ENCODE measurements at regions not wholly inside any gene's neighbourhood (a gene's known extent, or its start where the extent isn't known, plus 50 kb on each side); places are given as distances from the start of the nearest gene placed in this dataset.

DNA sequence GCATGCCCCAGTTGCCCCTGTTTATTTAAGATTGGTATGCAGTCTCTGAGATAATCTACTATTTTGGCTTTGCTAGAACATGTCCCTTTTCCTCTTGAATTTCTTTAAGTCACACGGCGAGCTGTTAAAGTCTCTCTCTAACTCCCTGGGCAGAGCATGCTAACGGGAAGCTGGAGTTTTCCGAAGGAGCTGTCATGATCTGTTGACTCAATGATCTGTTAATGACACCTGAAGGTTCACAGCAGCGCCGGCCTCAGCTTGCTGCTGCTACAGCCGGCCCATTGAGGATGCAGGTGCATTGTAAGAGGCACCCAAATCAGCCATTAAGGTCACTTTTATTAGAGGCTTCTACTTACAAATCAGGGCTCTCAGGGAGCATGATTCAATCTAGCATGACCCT lies 1203.4 kb downstream of the MAT2B start:
- Histone ChIP-seq H3K9me3 (ENCODE audit: control extremely low read depth in 1 of 3, control insufficient read depth in 2 of 3, insufficient read depth in 1 of 3, low read length in 2 of 3) (no peaks in the 10 kb centered on the region), H3K27me3 (replicated peaks in 1 of 4; ENCODE audit: control extremely low read depth in 1 of 4, control insufficient read depth in 3 of 4, insufficient read depth in 4 of 4, low read length in 3 of 4) (no peaks in the 10 kb centered on the region), H3K4me3 (ENCODE audit: control extremely low read depth in 1 of 5, extremely low read depth in 1 of 5, insufficient read depth in 1 of 5, low read depth in 2 of 5, low read length in 4 of 5) (no peak overlapping the region), H3K36me3 (replicated peaks in 1 of 2; ENCODE audit: control extremely low read depth in 1 of 2, control insufficient read depth in 1 of 2, extremely low read depth in 1 of 2, insufficient read depth in 2 of 2, low read length in 1 of 2) (no peaks in the 10 kb centered on the region), H3K79me2 (ENCODE audit: control insufficient read depth, insufficient read depth, low read length) (no peaks in the 10 kb centered on the region), H3K27ac (ENCODE audit: low read length in 2 of 2) (no peak overlapping the region), H4K20me1 (ENCODE audit: control insufficient read depth, insufficient read depth, low read length, poor library complexity, severe bottlenecking) (no peaks in the 10 kb centered on the region), H2AFZ (ENCODE audit: insufficient read depth, low read depth, low read length, poor library complexity, severe bottlenecking) (no peak overlapping the region), H3K9ac (ENCODE audit: low read length) (no peak overlapping the region), H3K4me2 (replicated peaks; ENCODE audit: low read depth, low read length, poor library complexity, severe bottlenecking) (no peak overlapping the region), H3K4me1 (ENCODE audit: control insufficient read depth in 2 of 2, insufficient read depth in 2 of 2, low read length in 2 of 2) (no peaks in the 10 kb centered on the region)
- ChIA-PET POLR2A (no interaction called here), CTCF (no interaction called here)
- Mint-ChIP-seq H3K4me3 (no peak overlapping the region), H3K27me3 (no peaks in the 10 kb centered on the region), H3K4me1 (no peaks in the 10 kb centered on the region), H3K27ac (no peak overlapping the region), H3K9me3 (ENCODE audit: insufficient read depth) (no peaks in the 10 kb centered on the region)
- ATAC-seq (ENCODE audit: low read depth): no peak
- TF ChIP-seq CTCF (IDR thresholded peaks at IDR 0.05) (no peak), EZH2 (IDR thresholded peaks at IDR 0.05; ENCODE audit: borderline replicate concordance, insufficient read depth, low read depth, low read length, poor library complexity, severe bottlenecking) (no peak)
- 80% methylated on average over 7 of the region's 7 CpGs for WGBS (ENCODE audit: insufficient coverage)
- no peak for DNase-seq
- intact Hi-C loops (cut with micrococcal nuclease): no loop called here

GRCh38 chr5:164713682-164714081 lies 1208.3 kb downstream of the MAT2B start:
- H2AFZ ChIP-seq (ENCODE audit: insufficient read depth, low read depth, low read length, poor library complexity, severe bottlenecking): no peak overlapping the region
- H3K4me3 Mint-ChIP-seq: no peak overlapping the region

More at GRCh38 chr5:164713682-164714081, 1208.3 kb downstream of the MAT2B start:
- Histone ChIP-seq H3K4me1 (ENCODE audit: control insufficient read depth in 2 of 2, insufficient read depth in 2 of 2, low read length in 2 of 2) (no peaks in the 10 kb centered on the region), H3K27ac (ENCODE audit: low read length in 2 of 2) (no peak overlapping the region), H4K20me1 (ENCODE audit: control insufficient read depth, insufficient read depth, low read length, poor library complexity, severe bottlenecking) (no peaks in the 10 kb centered on the region), H3K4me2 (replicated peaks; ENCODE audit: low read depth, low read length, poor library complexity, severe bottlenecking) (no peak overlapping the region), H3K9me3 (ENCODE audit: control extremely low read depth in 1 of 3, control insufficient read depth in 2 of 3, insufficient read depth in 1 of 3, low read length in 2 of 3) (no peaks in the 10 kb centered on the region), H3K4me3 (ENCODE audit: control extremely low read depth in 1 of 5, extremely low read depth in 1 of 5, insufficient read depth in 1 of 5, low read depth in 2 of 5, low read length in 4 of 5) (no peak overlapping the region), H3K36me3 (replicated peaks in 1 of 2; ENCODE audit: control extremely low read depth in 1 of 2, control insufficient read depth in 1 of 2, extremely low read depth in 1 of 2, insufficient read depth in 2 of 2, low read length in 1 of 2) (no peaks in the 10 kb centered on the region), H3K27me3 (replicated peaks in 1 of 4; ENCODE audit: control extremely low read depth in 1 of 4, control insufficient read depth in 3 of 4, insufficient read depth in 4 of 4, low read length in 3 of 4) (no peaks in the 10 kb centered on the region), H3K79me2 (ENCODE audit: control insufficient read depth, insufficient read depth, low read length) (no peaks in the 10 kb centered on the region), H3K9ac (ENCODE audit: low read length) (no peak overlapping the region)
- CTCF ChIA-PET: no interaction called here
- DNase-seq (no peak), ATAC-seq (ENCODE audit: low read depth) (no peak)
- intact Hi-C loops (cut with micrococcal nuclease): no loop called here
- POLR2A ChIA-PET: no interaction called here
- H3K27ac Mint-ChIP-seq: no peak overlapping the region
- WGBS (ENCODE audit: insufficient coverage): no CpG with 5 or more reads among the region's 2 CpGs
- H3K4me1 Mint-ChIP-seq: no peaks in the 10 kb centered on the region
- no peaks in the 10 kb centered on the region for H3K27me3 Mint-ChIP-seq
- TF ChIP-seq CTCF (IDR thresholded peaks at IDR 0.05) (no peak), EZH2 (IDR thresholded peaks at IDR 0.05; ENCODE audit: borderline replicate concordance, insufficient read depth, low read depth, low read length, poor library complexity, severe bottlenecking) (no peak)
- no peaks in the 10 kb centered on the region for H3K9me3 Mint-ChIP-seq (ENCODE audit: insufficient read depth)
